HG03064 (cell line): ENCODE measurements at regions not wholly inside any gene's neighbourhood (a gene's known extent, or its start where the extent isn't known, plus 50 kb on each side); places are given as distances from the start of the nearest gene placed in this dataset.

Experiments
- ATAC-seq: cut with Tn5 transposase; IDR thresholded peaks from one replicate; pipeline ENCODE4 v1.9.1; 2021; ENCODE audit warnings: low read depth; ENCODE audit not compliant: unreplicated experiment

DNA sequence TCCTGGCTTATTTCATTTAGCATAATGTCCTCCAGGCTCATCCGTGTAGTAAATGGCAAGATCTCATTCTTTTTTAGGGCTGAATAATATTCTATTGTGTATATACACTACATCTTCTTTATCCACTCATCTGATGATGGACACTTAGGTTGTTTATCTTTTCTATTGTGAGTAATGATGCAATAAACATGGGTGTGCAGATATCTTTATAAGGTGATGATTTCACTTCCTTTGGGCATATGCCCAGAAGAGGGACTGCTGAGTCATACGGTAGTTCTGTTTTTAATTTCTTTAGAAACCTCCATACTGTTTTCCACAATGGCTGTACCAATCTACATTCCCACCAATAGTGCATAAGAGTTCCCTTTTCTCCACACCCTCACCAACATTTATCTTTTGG is 317.6 kb upstream of the CNKSR2 start:
- ATAC-seq, result no peak

- no peak for ATAC-seq
Observed at GRCh38 chrX:21047034-21047455, 327.2 kb upstream of the CNKSR2 start.

DNA sequence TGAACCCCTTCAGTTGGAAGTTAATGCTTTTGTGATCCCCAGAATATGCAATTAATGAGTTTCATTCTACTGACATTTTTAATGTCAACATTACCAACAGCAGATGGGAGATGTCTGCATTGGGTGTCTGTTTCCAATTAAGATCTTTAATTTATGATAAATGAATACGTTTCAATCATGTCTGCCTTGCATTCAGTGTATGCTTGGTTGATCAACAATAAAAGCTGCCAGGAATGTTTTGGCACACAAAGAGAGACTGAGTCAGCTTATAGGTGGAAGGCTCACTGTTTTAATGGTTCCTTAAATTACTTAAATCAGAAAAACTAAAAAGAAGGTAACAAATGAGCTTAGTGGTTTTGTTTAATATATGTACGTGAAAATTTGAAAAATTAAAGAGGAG is 359.9 kb upstream of the CNKSR2 start:
- no peak for ATAC-seq

- no peak for ATAC-seq
Observed at GRCh38 chrX:21004835-21005234, 369.4 kb upstream of the CNKSR2 start.

DNA sequence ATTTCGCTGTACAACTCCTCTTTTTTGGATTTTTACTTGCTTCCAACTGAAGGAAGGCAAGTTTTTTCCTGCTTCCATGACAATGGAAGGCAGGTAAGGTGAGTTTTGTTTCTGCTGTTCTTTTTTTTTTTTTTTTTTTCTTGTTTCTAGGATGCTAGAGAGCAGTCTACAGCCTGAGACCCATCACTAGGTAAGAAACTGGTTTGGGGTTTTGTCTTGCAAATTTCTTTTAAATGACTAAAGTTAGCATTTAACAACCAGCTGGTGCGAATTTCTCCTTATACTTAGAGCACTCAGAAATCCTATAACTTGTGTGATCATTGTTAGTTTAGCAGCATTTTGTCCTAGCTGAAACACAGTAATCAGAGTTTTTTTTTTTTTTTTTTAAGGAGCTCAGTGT is 378.4 kb upstream of the CNKSR2 start:
- ATAC-seq, result no peak

- no peak for ATAC-seq
Observed at GRCh38 chrX:20989361-20989760, 384.9 kb upstream of the CNKSR2 start.

GRCh38 chrX:20988804-20989203 is 385.4 kb upstream of the CNKSR2 start:
- no peak for ATAC-seq

DNA sequence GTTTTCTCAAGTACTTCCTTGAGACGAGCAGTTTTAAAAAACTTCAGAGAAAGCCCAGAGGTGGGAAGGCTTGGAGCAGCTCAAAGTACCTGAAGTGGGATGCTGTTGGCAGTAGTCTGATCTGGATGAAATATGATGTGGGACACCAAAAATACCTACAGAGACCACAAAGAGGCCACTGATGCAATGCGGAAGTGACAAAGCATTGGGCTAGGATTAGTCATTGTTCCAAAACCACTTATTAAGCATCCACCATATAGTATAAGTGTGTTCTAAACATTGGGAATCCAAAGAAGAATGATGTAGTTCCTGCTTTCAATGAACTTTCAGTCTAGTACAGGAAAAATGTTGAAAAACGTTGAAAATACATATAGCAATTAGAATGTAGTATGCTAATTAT is 386.1 kb upstream of the CNKSR2 start:
- ATAC-seq, result no peak

DNA sequence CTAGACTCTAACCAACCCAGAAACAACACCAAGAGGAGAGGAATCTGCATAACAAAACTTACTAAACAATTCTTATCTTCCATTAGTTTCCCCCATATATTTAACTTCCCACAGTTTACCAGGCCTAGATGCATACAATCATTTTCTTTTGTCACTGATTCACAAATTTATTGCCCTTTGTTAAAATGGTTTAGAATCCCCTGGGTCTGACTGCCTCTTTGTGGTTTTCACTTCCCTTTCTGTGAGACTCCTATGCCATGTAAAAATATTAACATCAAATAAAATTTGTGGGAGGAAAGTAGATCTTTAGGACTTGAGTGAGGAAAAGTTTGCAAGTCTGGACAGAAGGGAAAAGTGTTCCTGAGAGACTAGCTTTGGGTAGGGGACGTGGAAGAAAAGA is 393.8 kb upstream of the CNKSR2 start:
- ATAC-seq, result no peak

- ATAC-seq, result no peak
Observed at GRCh38 chrX:20974326-20974725, 399.9 kb upstream of the CNKSR2 start.

DNA sequence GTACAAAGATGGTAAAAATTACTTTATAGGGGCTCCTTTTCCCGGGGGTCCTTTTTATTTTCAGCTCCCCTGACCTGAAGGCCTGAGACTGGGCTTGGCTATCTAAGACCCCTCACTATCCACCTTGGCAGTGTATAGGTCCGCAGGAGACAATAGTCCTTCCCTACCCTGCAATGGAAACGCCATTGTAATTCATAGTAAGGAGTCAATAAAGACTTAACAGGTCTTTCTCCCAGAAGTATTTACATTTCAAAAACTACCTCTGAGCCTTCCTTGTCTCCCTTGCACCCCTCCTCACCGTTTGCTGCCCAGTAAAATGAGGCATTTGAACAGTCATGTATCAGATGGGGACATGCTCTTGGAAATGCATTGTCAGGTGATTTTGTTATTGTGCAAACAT is 401.2 kb upstream of the CNKSR2 start:
- no peak for ATAC-seq

- ATAC-seq, result no peak
Observed at GRCh38 chrX:20971250-20971649, 403.0 kb upstream of the CNKSR2 start.

DNA sequence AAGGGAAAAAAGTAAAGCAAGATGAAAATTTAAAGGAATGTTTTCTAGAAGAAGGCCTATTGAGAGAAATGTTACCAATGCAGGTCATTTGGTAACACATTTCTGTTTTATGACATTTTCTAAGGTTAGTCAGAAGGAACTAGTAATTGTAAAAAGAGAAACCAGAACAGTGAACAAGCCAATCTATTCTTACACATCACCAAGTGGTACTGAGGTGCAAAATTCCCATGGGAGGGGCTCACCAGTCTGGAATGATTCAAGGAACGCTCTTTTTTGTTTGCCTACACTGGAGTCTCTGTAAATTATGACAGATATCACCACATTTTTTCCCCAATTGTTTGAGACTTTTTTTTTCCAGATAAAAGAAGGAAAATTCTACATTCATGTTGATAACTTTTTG is 404.7 kb upstream of the CNKSR2 start:
- ATAC-seq, result no peak

- ATAC-seq, result no peak
Observed at GRCh38 chrX:20968996-20969395, 405.2 kb upstream of the CNKSR2 start.

DNA sequence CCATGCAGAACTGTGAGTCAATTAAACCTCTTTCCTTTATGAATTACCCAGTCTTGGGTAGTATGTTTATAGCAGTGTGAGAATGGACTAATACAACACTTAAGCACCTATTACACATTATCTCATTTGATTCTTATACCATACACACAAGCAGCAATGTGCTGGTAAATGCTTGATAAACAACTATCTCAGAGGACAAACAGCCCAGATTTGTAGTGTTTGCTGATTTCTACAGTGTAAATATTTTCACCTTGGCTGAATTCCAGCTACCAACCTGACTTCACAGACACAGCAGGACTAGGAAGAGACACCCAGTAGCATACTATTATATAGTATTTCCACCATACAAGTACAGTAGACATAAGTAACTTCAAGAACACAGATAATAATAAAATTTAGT is 406.5 kb upstream of the CNKSR2 start:
- ATAC-seq, result no peak

DNA sequence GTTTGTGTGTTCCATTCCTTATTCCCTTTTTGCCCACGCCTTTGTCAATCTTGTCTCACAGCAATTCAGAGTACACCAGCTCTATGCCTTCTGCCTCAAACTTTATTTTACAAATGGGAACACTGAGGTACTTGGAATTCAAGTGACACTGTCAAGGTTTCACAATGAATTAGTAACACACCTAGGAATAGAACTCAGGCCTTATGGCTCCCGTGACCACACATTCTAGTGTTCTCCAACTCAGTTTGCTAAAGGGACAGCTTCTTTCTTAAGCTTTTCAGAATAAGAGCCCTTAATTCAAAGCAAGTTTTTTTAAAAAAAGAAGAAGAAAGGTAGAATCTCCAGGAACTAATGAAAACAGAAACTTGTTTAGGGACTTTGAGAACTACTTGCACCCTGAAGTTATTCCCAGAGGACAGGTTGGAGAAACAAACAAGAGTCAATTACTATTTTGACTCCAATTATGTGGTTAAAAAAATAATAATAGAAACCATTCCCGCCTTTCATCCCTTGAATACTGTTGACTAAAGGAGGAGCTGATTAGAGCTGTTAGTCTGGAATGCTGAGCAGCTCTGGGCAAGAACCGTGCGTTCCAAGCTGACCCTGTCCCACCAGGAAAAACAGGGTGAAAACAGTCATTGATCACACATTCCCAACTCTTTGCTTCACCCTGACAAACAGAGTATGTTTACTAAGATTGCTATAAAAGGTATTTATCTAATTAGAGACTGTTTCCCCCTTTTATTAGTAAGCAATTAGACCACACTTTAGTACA is 408.8 kb upstream of the CNKSR2 start:
- ATAC-seq, result no peak

DNA sequence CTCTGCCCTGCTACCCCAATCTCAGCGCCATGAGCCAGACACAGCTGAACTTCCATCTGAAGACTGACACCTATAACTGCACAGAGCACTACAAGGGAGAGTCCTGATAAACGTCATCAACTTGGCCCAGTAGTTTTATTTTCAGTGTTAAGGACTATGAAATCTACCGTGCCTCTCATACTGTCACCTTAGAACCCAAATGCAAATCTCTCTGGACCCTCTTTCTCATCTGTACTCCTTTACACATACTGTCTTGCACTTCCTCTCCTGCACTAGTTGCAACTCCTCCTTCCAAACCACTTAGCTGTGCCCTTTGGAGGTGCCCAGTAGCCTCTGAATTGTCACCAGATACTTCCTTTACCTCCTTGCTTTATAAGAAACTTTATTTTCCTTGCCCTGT is 420.2 kb upstream of the CNKSR2 start:
- ATAC-seq, result no peak

DNA sequence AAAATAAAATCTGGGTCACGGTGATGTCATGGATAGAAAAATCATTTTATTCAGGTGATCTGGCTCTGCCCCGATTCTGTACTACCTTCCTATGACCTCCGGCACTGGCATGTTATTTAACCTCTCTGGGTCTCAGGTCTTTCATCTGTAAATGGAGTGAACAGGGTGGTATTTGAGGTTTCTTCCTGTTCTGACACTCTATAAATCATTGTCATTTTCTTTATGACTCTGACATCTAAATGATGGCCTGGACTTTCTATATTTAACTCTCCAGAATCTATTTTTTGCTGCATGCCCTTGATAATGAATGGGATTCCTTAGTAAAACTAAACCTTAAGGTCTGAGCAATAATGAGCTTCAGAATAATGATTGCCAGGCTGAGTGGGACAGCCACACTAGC is 422.0 kb upstream of the CNKSR2 start:
- no peak for ATAC-seq

- no peak for ATAC-seq
Observed at GRCh38 chrX:20951016-20951810, 423.0 kb upstream of the CNKSR2 start.

GRCh38 chrX:20947411-20947912 is 426.8 kb upstream of the CNKSR2 start:
- ATAC-seq, result no peak

- no peak for ATAC-seq
Observed at GRCh38 chrX:20913760-20914159, 460.5 kb upstream of the CNKSR2 start.

GRCh38 chrX:20906571-20906970 is 467.6 kb upstream of the CNKSR2 start:
- ATAC-seq, result no peak
